ENCODE measurements at regions not wholly inside any gene's neighbourhood (a gene's known extent, or its start where the extent isn't known, plus 50 kb on each side); places are given as distances from the start of the nearest gene placed in this dataset.

GRCh38 chr4:177699365-177700213, 257.4 kb upstream of the AGA start:
- TF ChIP-seq CTCF (IDR thresholded peaks at IDR 0.05) (no peak), POLR2A (IDR thresholded peaks at IDR 0.05; ENCODE audit: low read depth) (no peak), POLR2AphosphoS5 (IDR thresholded peaks at IDR 0.05) (no peak), EP300 (IDR thresholded peaks at IDR 0.05) (no peak)

All from esophagus muscularis mucosa (tissue), 4 donors.